SK-N-SH (cell line): ENCODE measurements at regions not wholly inside any gene's neighbourhood (a gene's known extent, or its start where the extent isn't known, plus 50 kb on each side); places are given as distances from the start of the nearest gene placed in this dataset.

Source experiments
- CTCF ChIA-PET: fragments of 300-600, 350-600 bp; formaldehyde crosslinking; extraction: SDS; loops from one replicate; lab custom pipeline; 2021; lab: Yijun Ruan, JAX
- POLR2A ChIA-PET: fragments of 350-600 bp; sonication (Branson Sonifier 250); formaldehyde crosslinking; extraction: SDS; loops from one replicate; lab custom pipeline; 2020; ENCODE audit warnings: antibody characterized with exemption, inconsistent platforms; lab: Yijun Ruan, JAX
- DNase-seq: peaks from one replicate; pipeline ENCODE4 v3.0.0; 2012
- H2AFZ ChIP-seq: fragments of 200-600 bp; sonication (generic); 2 replicates; pipeline ENCODE4 v1.8.1; 2016; ENCODE audit warnings: antibody characterized with exemption, mild to moderate bottlenecking, low read depth
- H3F3A ChIP-seq: fragments of 200-600 bp; sonication (generic); replicated peaks from 2 replicates; pipeline ENCODE3; 2016; ENCODE audit warnings: antibody characterized with exemption, mild to moderate bottlenecking; ENCODE audit not compliant: insufficient read depth
- H3K27ac ChIP-seq, 2 experiments: fragments of 200-500 bp in 1 of 2; fragments of 200-600 bp in 1 of 2; sonication (Bioruptor generic) in 1 of 2; sonication (generic), shearing (Covaris generic) in 1 of 2; 2 replicates each; pipeline versions ENCODE4 v1.5.1 to v1.6.1; 2014 to 2016; ENCODE audit warnings: low read depth in 2 of 2, inconsistent platforms in 1 of 2, low read length in 1 of 2, mild to moderate bottlenecking in 1 of 2, mixed read lengths in 1 of 2
- H3K27me3 ChIP-seq: fragments of 200-600 bp; sonication (generic), shearing (Covaris generic); 2 replicates; pipeline ENCODE4 v1.6.1; 2016; ENCODE audit warnings: mixed run types; ENCODE audit not compliant: insufficient read depth
- H3K36me3 ChIP-seq, 2 experiments: fragments of 200-500 bp in 1 of 2; fragments of 200-600 bp in 1 of 2; sonication (Bioruptor generic) in 1 of 2; sonication (generic) in 1 of 2; replicated peaks in 1 of 2; 2 replicates each; pipeline versions ENCODE3 to v1.5.1; 2014 to 2016; ENCODE audit warnings: low read length in 1 of 2, mild to moderate bottlenecking in 1 of 2; ENCODE audit not compliant: insufficient read depth in 2 of 2, control insufficient read depth in 1 of 2
- H3K4me1 ChIP-seq, 2 experiments: fragments of 200-500 bp in 1 of 2; fragments of 200-600 bp in 1 of 2; sonication (Bioruptor generic) in 1 of 2; sonication (generic), shearing (Covaris generic) in 1 of 2; 2 replicates each; pipeline versions ENCODE4 v1.5.1 to v1.6.1; 2014 to 2016; ENCODE audit warnings: low read depth in 1 of 2, low read length in 1 of 2, mixed run types in 1 of 2; ENCODE audit not compliant: insufficient read depth in 2 of 2, control insufficient read depth in 1 of 2
- H3K4me2 ChIP-seq: fragments of 200-600 bp; sonication (generic), shearing (Covaris generic); 2 replicates; pipeline ENCODE4 v1.6.1; 2017; ENCODE audit warnings: mixed run types
- H3K4me3 ChIP-seq, 2 experiments: fragments of 200-500 bp in 1 of 2; fragments of 200-600 bp in 1 of 2; sonication (Bioruptor generic) in 1 of 2; sonication (generic), shearing (Covaris generic) in 1 of 2; 2 replicates each; pipeline versions ENCODE4 v1.5.1 to v1.8.1; 2014 to 2016; ENCODE audit warnings: low read depth in 2 of 2, inconsistent platforms in 1 of 2, low read length in 1 of 2, mild to moderate bottlenecking in 1 of 2, mixed read lengths in 1 of 2, moderate library complexity in 1 of 2
- H3K79me2 ChIP-seq: fragments of 200-600 bp; sonication (generic); 2 replicates; pipeline ENCODE4 v1.8.1; 2017; ENCODE audit warnings: mild to moderate bottlenecking; ENCODE audit not compliant: insufficient read depth
- H3K9ac ChIP-seq: fragments of 200-600 bp; sonication (generic); 2 replicates; pipeline ENCODE4 v1.6.1; 2017; ENCODE audit warnings: mixed run types
- H3K9me2 ChIP-seq: fragments of 200-600 bp; sonication (generic); 2 replicates; pipeline ENCODE4 v1.6.1; 2017; ENCODE audit warnings: mixed run types
- H3K9me3 ChIP-seq: fragments of 200-600 bp; sonication (generic); 2 replicates; pipeline ENCODE4 v1.6.1; 2017; ENCODE audit warnings: mixed run types, mild to moderate bottlenecking, moderate library complexity
- H4K20me1 ChIP-seq: fragments of 200-600 bp; sonication (generic); 2 replicates; pipeline ENCODE4 v1.6.1; 2017; ENCODE audit warnings: mild to moderate bottlenecking, mixed run types; ENCODE audit not compliant: insufficient read depth
- CHD2 ChIP-seq: fragments of 150-350 bp; IDR thresholded peaks from 2 replicates; pipeline ENCODE4 v1.6.1; 2018; ENCODE audit warnings: low read length; ENCODE audit not compliant: partially characterized antibody
- ELF1 ChIP-seq: IDR thresholded peaks from 2 replicates; pipeline ENCODE4 v1.4.0; 2012
- EP300 ChIP-seq, 2 experiments: IDR thresholded peaks; 2 replicates each; pipeline versions ENCODE4 v1.4.0 to v1.6.1; 2012; ENCODE audit warnings: borderline replicate concordance in 1 of 2, low read depth in 1 of 2, low read length in 1 of 2
- EZH2phosphoT487 ChIP-seq: fragments of 200-600 bp; sonication (generic); IDR thresholded peaks from 2 replicates; pipeline ENCODE4 v1.6.1; 2017; ENCODE audit warnings: low read depth, mixed run types, mild to moderate bottlenecking, antibody characterized with exemption, moderate library complexity, borderline replicate concordance
- FOSL2 ChIP-seq: IDR thresholded peaks from 2 replicates; pipeline ENCODE4 v1.4.0; 2012; ENCODE audit warnings: low read depth, mild to moderate bottlenecking, moderate library complexity, borderline replicate concordance
- FOXJ3 ChIP-seq: sonication (generic); formaldehyde crosslinking; IDR thresholded peaks from 2 replicates; pipeline ENCODE4 v1.5.1; 2020; ENCODE audit warnings: mild to moderate bottlenecking, missing genetic modification reagents
- GABPA ChIP-seq: IDR thresholded peaks from 2 replicates; pipeline ENCODE4 v1.4.0; 2012; ENCODE audit warnings: low read depth, mild to moderate bottlenecking
- JUND ChIP-seq: IDR thresholded peaks from 2 replicates; pipeline ENCODE4 v1.4.0; 2012
- NRF1 ChIP-seq: IDR thresholded peaks from 2 replicates; pipeline ENCODE4 v1.6.1; 2012; ENCODE audit warnings: low read depth, mild to moderate bottlenecking, low read length
- RCOR1 ChIP-seq: fragments of 150-350 bp; IDR thresholded peaks from 2 replicates; pipeline ENCODE4 v1.6.1; 2017; ENCODE audit warnings: antibody characterized with exemption, low read length
- SIN3A ChIP-seq: IDR thresholded peaks from 2 replicates; pipeline ENCODE4 v1.6.1; 2012; ENCODE audit warnings: low read depth, mild to moderate bottlenecking, low read length, moderate library complexity, borderline replicate concordance
- TEAD4 ChIP-seq: IDR thresholded peaks from 2 replicates; pipeline ENCODE4 v1.4.0; 2012; ENCODE audit warnings: mild to moderate bottlenecking, borderline replicate concordance; ENCODE audit not compliant: insufficient read depth
- YY1 ChIP-seq: IDR thresholded peaks from 2 replicates; pipeline ENCODE4 v1.4.0; 2012; ENCODE audit warnings: low read depth, mild to moderate bottlenecking
- WGBS: methylation state at CpG from one replicate; pipeline ENCODE4 v1.1.6; 2017; ENCODE audit warnings: low lambda C conversion rate; 5-methylcytosine and 5-hydroxymethylcytosine counted together
- TF ChIP-seq, protein P1 (sequence below): fragments of 150-350 bp; IDR thresholded peaks from 2 replicates; pipeline ENCODE4 v1.6.1; 2016; ENCODE audit warnings: mild to moderate bottlenecking, low read depth, low read length
- TF ChIP-seq, protein P2 (sequence below): fragments of 200-600 bp; sonication (generic); IDR thresholded peaks from 2 replicates; pipeline ENCODE4 v1.6.1; 2017; ENCODE audit warnings: antibody characterized with exemption, mild to moderate bottlenecking, moderate library complexity
- TF ChIP-seq, protein P3 (sequence below): IDR thresholded peaks from 2 replicates; pipeline ENCODE4 v1.4.0; 2012; ENCODE audit warnings: low read depth
- TF ChIP-seq, protein P4 (sequence below): IDR thresholded peaks from 2 replicates; pipeline ENCODE4; 2012
- TF ChIP-seq, protein P5 (sequence below): IDR thresholded peaks from 2 replicates; pipeline ENCODE4 v1.6.1; 2012; ENCODE audit warnings: mild to moderate bottlenecking, low read depth, low read length, moderate library complexity

DNA sequence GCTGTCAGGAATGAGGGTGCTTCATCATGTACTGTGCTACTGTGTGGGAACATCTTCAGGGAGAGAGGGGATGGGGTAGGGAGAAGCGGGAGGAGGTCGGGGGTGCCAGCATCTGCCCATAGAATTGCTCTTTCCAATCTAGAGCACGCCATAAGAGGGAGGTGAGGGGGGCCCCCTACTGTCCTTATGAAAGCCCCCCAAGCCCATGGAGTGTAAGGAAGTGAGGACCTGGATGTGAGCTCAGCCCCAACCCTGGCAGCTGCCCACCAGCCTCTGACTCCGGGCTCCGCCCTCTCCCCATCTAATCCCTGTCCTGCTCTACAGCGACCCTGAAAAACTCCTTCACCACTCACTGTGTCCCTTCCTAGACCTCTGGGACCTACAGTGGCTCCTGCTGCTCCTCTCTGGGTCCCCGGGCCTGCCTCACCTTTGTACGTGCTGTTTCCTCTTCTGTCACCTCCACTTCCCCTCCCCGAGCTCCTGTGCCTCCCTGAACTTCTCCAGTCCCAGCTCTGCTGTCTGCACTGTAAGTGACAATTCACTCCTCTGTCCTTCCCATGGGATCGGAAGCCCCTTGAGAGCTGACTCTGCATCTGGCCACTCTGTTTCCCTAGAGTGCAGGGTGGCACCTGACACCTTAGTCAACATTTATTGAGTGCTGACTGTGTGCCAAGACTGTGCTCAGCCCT lies 269.4 kb downstream of the PTPRU start:
- Histone ChIP-seq H3K36me3 (no peaks in the 10 kb centered on the region), H3K9ac (no peak overlapping the region), H2AFZ (no peak overlapping the region), H3K27ac (no peak overlapping the region), H3K27me3 (no peaks in the 10 kb centered on the region; the same call in 1 of the 2 replicates), H3K4me1 (peaks cover 0 to 31% of the 10 kb centered on the region in 2 experiments; a peak in 1 of 4 replicates), H3K9me2 (no peaks in the 10 kb centered on the region), H3K4me3 (no peak overlapping the region), H3K4me2 (no peak overlapping the region), H4K20me1 (no peaks in the 10 kb centered on the region), H3K9me3 (no peaks in the 10 kb centered on the region), H3F3A (no peaks in the 10 kb centered on the region), H3K79me2 (no peaks in the 10 kb centered on the region)
- ChIA-PET CTCF (interaction anchor here (0.6 to 0.9 kb wide), 2 partner anchors 90 to 180 kb away, joined by 3 read pairs; no protein-coding TSS in a partner anchor), POLR2A (no interaction called here)
- TF ChIP-seq EZH2phosphoT487, result no peak
- no peak for TF ChIP-seq FOXJ3 (CRISPR knock-in tag)
- no peak for TF ChIP-seq FOSL2
- TF ChIP-seq CHD2, result no peak
- TF ChIP-seq SIN3A, result no peak
- TF ChIP-seq, protein P1, sequence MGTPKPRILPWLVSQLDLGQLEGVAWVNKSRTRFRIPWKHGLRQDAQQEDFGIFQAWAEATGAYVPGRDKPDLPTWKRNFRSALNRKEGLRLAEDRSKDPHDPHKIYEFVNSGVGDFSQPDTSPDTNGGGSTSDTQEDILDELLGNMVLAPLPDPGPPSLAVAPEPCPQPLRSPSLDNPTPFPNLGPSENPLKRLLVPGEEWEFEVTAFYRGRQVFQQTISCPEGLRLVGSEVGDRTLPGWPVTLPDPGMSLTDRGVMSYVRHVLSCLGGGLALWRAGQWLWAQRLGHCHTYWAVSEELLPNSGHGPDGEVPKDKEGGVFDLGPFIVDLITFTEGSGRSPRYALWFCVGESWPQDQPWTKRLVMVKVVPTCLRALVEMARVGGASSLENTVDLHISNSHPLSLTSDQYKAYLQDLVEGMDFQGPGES, result no peak
- TF ChIP-seq RCOR1, result no peak
- no peak for TF ChIP-seq JUND
- TF ChIP-seq, protein P2, sequence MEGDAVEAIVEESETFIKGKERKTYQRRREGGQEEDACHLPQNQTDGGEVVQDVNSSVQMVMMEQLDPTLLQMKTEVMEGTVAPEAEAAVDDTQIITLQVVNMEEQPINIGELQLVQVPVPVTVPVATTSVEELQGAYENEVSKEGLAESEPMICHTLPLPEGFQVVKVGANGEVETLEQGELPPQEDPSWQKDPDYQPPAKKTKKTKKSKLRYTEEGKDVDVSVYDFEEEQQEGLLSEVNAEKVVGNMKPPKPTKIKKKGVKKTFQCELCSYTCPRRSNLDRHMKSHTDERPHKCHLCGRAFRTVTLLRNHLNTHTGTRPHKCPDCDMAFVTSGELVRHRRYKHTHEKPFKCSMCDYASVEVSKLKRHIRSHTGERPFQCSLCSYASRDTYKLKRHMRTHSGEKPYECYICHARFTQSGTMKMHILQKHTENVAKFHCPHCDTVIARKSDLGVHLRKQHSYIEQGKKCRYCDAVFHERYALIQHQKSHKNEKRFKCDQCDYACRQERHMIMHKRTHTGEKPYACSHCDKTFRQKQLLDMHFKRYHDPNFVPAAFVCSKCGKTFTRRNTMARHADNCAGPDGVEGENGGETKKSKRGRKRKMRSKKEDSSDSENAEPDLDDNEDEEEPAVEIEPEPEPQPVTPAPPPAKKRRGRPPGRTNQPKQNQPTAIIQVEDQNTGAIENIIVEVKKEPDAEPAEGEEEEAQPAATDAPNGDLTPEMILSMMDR, result no peak
- no peak for TF ChIP-seq YY1
- TF ChIP-seq ELF1, result no peak
- no peak for TF ChIP-seq GABPA
- no peak for TF ChIP-seq NRF1
- TF ChIP-seq, protein P3, sequence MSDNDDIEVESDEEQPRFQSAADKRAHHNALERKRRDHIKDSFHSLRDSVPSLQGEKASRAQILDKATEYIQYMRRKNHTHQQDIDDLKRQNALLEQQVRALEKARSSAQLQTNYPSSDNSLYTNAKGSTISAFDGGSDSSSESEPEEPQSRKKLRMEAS, result no peak
- TF ChIP-seq, protein P4, sequence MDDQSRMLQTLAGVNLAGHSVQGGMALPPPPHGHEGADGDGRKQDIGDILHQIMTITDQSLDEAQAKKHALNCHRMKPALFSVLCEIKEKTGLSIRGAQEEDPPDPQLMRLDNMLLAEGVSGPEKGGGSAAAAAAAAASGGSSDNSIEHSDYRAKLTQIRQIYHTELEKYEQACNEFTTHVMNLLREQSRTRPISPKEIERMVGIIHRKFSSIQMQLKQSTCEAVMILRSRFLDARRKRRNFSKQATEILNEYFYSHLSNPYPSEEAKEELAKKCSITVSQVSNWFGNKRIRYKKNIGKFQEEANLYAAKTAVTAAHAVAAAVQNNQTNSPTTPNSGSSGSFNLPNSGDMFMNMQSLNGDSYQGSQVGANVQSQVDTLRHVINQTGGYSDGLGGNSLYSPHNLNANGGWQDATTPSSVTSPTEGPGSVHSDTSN, result no peak
- no peak for TF ChIP-seq TEAD4
- no peak for TF ChIP-seq EP300 (IDR thresholded peaks at IDR 0.05; ENCODE audit: borderline replicate concordance in 1 of 2, low read depth in 1 of 2, low read length in 1 of 2)
- TF ChIP-seq, protein P5, sequence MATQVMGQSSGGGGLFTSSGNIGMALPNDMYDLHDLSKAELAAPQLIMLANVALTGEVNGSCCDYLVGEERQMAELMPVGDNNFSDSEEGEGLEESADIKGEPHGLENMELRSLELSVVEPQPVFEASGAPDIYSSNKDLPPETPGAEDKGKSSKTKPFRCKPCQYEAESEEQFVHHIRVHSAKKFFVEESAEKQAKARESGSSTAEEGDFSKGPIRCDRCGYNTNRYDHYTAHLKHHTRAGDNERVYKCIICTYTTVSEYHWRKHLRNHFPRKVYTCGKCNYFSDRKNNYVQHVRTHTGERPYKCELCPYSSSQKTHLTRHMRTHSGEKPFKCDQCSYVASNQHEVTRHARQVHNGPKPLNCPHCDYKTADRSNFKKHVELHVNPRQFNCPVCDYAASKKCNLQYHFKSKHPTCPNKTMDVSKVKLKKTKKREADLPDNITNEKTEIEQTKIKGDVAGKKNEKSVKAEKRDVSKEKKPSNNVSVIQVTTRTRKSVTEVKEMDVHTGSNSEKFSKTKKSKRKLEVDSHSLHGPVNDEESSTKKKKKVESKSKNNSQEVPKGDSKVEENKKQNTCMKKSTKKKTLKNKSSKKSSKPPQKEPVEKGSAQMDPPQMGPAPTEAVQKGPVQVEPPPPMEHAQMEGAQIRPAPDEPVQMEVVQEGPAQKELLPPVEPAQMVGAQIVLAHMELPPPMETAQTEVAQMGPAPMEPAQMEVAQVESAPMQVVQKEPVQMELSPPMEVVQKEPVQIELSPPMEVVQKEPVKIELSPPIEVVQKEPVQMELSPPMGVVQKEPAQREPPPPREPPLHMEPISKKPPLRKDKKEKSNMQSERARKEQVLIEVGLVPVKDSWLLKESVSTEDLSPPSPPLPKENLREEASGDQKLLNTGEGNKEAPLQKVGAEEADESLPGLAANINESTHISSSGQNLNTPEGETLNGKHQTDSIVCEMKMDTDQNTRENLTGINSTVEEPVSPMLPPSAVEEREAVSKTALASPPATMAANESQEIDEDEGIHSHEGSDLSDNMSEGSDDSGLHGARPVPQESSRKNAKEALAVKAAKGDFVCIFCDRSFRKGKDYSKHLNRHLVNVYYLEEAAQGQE, result no peak
- 40% methylated on average over 9 of the region's 10 CpGs for WGBS
- no peak for DNase-seq
